ENCODE measurements at regions not wholly inside any gene's neighbourhood (a gene's known extent, or its start where the extent isn't known, plus 50 kb on each side); places are given as distances from the start of the nearest gene placed in this dataset.

DNA sequence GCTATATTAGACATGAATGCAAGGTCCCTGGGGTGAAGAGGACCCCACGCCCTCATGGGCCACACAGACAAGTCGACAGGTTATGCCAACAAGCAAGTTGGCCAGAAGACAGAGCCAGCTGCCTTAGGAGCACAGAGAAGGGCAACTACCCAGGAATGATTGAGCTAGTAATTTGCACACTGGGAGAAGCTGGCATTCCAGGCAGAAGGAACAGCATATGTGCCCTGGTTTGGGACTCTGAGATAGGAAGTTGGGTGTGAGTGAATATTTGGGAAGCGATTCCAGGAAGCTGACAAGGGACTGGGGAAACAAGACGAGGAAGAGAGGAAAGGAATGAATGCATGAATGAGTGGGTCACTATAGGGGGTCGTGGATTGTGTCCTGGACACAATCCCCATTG is 203.7 kb upstream of the CDH5 start:
- DNase-seq (no peak), ATAC-seq (no peak)
- intact Hi-C loops (cut with DNase I), result no loop called here

DNA sequence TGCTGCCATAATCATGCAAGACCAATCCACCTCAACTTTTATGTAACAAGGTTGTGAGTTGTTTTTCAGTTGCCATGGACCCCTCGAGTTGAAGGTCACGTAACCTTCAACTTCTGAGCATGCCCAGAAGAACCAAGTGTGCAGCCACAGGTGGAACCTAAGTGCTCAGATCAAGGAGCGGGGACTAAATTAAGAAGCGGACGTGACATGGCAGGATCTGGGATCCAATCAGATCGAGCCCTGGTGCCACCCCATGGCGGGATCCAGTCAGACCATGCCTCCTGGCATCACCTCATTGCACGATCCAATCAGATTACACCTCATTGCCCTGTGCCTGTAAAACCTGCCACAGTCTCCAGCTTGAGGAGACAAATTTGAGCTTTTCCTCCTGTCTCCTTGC is 204.5 kb upstream of the CDH5 start:
- ATAC-seq (no peak), DNase-seq (no peak)

DNA sequence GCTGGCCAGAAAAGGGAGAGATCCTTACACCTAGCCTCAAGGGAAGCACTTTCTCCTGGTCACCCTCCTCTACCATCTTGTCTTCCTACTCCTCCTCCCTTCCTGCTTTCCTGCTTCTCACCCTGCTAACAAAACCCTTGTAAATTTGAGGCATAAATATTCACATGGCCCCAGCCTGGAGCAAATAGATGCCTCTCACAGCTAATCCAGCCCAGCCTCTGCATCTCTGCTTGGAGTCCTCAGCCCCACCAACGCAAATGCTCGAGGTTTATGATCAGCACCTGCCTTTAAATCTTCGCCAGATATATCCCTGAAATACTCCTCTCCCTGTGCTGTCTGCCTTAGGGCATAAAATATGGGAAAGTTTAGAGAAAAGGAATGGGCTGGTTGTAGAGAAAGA is 205.2 kb upstream of the CDH5 start:
- ATAC-seq, result no peak
- DNase-seq, result no peak
- intact Hi-C loops (cut with DNase I), result no loop called here

More for the DNA sequence above, 204.5 kb upstream of the CDH5 start:
- intact Hi-C loops (cut with DNase I), result no loop called here

- intact Hi-C loops (cut with DNase I), result no loop called here
- ATAC-seq, result no peak
- no peak for DNase-seq
Observed at GRCh38 chr16:66159987-66160386, 206.5 kb upstream of the CDH5 start.

DNA sequence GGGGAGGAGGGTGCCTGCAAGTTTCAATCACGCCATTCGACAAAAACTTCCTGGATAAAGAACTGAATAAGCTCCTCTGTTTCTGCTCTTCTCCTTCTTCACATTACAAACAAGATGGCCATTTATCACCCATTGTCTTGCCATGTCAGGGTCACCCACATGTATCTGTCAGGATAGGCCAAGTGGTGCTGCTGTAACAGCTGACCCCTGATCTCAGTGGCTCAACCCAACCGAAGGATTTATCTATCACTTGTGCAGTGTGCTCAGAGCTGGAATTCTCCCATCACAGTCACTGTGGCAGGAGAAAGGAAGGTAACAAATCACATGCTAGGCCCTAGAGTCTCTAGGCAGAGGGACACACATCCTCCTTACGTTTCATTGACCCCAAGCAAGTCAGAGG is 210.0 kb upstream of the CDH5 start:
- intact Hi-C loops (cut with DNase I), result no loop called here
- DNase-seq (no peak), ATAC-seq (no peak)

DNA sequence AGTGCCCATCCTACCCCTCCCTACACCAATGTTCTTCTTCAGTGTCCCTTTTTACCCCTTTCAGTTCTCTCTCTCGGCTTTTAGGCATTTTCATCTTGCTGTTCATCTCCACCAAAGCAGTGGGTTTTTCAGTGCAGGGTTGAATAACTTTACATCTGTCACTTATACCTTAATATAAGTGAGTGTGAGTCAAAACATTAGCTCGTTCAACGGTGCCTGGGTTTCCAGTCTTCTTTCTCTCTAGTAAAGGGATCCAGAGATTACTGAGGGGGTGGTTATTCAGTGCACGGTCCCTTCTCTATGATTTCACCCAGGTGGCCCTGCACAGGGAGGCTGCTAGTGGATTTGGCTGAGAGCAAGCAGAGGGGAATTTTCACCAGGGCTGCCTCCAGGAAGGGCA is 210.6 kb upstream of the CDH5 start:
- intact Hi-C loops (cut with DNase I), result no loop called here
- DNase-seq, result no peak
- ATAC-seq, result no peak

DNA sequence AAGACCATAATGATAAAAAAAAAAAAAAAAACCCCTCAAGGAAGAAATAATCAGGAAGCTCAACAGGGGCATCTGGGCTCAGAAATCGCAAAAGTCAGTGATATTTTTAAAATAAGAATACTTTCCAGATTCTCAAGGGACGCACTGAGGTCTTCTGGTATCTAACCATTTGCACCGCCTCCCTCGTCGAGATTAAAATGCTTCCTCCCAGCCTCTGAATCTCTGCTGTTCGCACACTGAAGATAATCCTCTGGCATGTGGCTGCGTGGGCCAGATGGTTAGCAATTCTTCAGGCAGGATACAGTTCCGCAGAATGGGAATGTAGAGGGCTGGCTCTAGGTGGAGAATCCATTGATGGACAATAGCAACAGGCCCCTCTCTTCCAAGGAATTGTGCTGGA is 211.7 kb upstream of the CDH5 start:
- ATAC-seq (no peak), DNase-seq (no peak)
- intact Hi-C loops (cut with DNase I), result no loop called here

DNA sequence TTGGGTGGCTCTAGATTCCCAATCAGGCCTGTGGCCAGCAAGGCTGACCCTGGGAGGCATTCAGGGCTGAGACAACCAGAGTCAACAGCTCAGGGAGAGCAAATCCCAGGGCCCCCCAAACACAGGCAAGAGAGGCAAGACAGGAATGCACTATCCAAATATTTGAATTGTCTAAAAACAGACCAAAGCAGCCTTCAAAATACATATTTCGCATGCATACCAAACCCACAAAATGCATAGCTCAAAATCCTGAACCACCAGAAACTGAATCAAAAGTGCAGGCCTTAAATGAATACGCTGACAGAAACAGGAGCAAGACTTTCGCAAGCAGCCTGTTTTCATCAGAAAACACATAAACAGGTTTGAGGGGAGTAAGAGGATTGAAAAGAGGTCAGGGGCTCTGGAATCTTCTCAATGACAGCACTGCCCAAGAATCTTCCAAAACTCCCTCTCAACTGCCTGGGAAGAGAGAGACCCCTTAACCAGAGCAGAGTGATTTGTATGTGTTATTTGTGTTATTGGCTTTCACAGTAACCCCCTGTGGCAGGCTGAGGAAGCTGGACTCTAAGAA is 213.6 kb upstream of the CDH5 start:
- DNase-seq, result no peak
- peak in 1 of 2 donors; percentile 20 for ATAC-seq
- intact Hi-C loops (cut with DNase I), result no loop called here

DNA sequence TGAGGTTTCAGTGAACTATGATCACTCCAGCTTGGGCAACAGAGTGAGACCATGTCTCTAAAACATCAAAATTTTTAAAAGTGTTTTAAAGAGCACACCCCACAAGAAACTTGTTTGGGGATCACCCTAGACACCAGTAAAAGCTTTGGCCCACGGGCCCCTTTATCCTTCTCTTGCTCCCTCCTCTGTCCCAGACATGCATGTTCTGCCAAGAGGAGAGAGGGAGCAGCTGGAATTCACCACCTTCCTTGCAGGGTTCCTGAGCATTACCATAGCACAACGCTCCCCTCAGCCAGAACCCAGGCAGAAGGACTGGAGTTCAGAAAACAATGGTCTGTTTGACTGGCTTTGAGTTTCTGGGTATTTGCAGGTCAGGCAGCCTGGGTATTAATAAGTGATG is 214.3 kb upstream of the CDH5 start:
- intact Hi-C loops (cut with DNase I), result no loop called here
- no peak for DNase-seq
- no peak for ATAC-seq

DNA sequence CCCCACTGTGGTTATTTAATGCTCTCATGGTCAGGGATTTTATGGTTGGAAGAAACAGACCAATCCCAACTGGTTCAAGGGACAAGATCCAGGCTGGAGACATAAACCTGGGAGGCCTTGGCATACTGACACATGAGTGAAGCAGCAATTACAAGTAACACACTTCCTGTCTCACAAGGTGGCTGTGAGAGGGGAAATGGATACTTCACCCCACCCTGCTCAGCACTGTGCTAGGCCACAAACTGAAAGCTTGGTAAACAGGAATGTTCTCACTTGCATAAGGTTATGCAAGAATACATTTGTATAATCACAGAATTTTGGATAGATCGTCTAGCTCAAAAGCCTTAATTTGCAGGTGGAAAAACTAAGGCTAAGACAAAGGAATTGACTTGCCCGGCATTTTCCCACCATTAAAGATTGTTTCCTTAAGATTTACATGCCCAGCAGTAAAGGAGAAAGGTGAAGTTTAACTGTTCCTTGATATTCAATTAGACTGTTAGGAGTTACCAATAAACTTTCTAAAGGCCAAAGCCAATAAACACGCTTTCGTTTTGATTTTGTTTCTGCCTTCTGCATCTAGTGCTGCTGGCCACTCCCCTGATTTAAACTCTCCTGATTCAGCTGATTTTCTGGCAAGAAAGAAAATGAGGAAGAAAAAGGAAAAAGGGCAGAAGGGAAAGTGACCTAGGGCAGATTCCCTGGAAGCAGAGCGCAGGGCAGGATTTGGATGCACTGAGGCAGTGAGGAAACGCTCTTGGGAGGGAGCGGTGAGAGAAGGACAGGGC is 215.6 kb upstream of the CDH5 start:
- intact Hi-C loops (cut with DNase I), result no loop called here
- DNase-seq (no peak), ATAC-seq (peak in 1 of 2 donors; percentile 32)

DNA sequence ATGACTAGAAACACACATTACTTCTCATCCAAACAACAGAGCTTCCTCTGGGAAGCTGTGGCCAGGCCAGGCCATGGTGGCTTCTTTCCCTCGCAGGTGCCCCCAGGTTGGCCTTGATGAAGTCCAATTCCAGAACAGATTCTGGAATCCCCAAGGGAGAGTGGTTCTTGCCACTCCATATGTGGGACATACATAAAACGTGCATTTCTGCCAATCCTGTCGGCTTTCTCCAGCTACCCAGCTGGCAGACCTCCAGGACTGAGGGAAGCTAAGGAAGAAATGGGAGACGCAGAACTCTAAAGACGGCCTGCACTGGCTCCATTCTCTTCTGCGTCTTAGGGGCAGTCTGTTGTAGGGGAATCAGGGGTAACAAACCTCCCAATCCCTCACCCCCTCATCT is 219.2 kb upstream of the CDH5 start:
- intact Hi-C loops (cut with DNase I), result no loop called here
- ATAC-seq, result no peak
- DNase-seq, result no peak

DNA sequence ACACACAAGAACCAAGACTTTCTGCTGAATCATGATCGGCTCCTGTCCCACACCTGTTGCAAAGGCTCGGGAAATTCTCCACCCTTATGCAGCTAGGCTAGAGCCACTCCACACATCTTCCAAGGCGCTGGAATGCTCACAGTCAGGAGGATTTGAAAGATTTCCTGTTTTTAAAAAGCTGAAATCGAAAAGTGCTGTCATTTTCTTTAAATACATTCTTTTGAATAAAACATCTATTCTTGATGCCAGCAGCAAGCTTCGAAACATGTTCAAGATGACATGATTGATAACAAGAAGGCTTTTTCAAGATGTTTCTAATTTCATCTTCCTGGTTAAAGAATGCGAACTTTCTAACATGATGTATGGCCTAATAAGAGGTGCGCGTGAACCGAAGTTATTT is 219.7 kb upstream of the CDH5 start:
- ATAC-seq (no peak), DNase-seq (no peak)
- intact Hi-C loops (cut with DNase I), result no loop called here

DNA sequence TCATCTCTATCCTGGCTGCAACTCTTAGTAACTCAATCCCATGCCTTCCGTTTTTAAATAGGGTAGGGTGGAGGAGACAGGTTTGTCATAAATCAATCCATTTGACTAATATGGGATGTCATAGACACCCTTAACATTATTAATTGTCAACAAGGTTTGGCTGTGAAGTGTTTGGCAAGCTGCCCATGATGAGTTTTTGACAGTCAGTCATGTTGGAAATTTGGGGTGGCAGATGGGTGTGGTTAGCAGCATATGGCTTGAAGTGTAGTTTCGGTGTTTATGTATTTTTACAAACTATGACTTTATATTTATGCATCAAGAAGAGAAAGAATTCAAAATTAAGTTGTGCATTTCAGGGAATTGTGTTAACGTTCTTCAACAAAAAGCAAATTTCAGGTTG is 221.8 kb upstream of the CDH5 start:
- intact Hi-C loops (cut with DNase I), result no loop called here
- ATAC-seq (no peak), DNase-seq (no peak)

DNA sequence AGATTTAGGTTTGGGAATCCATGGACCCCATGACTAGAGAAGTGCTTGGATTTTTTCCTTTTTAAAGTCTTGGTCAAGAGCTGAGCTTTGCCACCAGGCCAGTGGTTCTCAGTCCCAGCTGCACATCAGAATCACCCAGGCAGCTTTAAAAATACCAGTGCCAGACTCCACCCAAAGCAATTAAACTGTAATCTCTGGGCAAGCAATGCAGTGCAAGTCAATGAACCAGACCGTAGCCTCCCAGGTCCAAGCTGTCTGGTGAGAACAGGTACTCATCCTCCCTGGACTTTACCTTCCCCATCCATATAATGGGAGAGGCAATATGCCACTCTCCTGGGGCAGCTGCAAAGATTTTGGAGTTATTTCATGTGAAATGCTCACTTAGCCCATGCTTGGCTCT is 223.1 kb upstream of the CDH5 start:
- intact Hi-C loops (cut with DNase I), result no loop called here
- peak; percentile 44 to 50 for ATAC-seq
- DNase-seq, result no peak

- no peak for DNase-seq
- intact Hi-C loops (cut with DNase I), result no loop called here
- peak; percentile 44 to 51 for ATAC-seq
Observed at GRCh38 chr16:66141885-66142284, 224.6 kb upstream of the CDH5 start.

DNA sequence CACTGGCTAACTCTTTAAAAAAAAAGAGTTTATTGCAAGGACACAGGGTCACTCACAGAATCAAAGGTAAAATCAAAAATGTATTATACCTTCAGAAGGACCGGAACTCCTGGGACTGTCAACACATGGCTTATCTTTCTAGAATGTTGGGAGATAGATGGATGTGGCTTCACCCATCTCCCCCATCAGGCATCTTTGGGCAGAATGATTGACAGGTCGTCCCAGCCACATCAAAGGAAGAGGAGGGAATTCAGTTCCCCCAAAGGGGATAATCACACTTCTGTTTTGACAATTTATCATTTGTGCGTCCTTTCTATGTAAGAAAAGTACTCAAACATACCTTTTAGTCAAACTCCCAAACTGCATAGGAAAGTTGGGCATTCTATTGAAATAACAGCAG is 228.6 kb upstream of the CDH5 start:
- ATAC-seq (no peak), DNase-seq (no peak)
- intact Hi-C loops (cut with DNase I), result no loop called here

DNA sequence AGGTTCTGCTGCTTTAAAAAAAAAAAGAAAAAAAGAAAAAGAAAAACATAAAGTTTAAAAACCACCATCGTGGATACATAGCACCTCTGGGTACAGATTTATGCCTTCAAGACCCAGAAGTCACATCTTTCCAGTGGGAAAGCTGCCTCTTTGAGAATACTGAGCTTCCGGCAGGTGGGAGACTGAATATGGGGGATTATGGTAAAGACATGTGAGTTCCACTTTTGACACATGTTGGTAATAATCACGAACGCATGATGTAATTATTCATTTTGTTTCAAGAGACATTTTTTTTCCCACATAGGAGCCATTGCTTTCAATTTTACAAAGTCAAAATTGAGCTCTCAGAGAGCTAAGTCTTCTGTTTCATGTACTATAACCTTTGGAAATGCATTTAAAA is 229.7 kb upstream of the CDH5 start:
- ATAC-seq, result no peak
- intact Hi-C loops (cut with DNase I), result no loop called here

GRCh38 chr16:66135838-66136237 is 230.7 kb upstream of the CDH5 start:
- ATAC-seq, result peak in 1 of 2 donors; percentile 8
- intact Hi-C loops (cut with DNase I), result no loop called here
- no peak for DNase-seq

More for the DNA sequence above, 229.7 kb upstream of the CDH5 start:
- no peak for DNase-seq

GRCh38 chr16:66135421-66135831 is 231.1 kb upstream of the CDH5 start:
- intact Hi-C loops (cut with DNase I), result no loop called here
- ATAC-seq (peak; percentile 93), DNase-seq (peak; percentile 68)

- no peak for DNase-seq
- intact Hi-C loops (cut with DNase I), result no loop called here
Observed at GRCh38 chr16:66134875-66135274, 231.6 kb upstream of the CDH5 start.

GRCh38 chr16:66133643-66134338 is 232.7 kb upstream of the CDH5 start:
- DNase-seq (no peak), ATAC-seq (no peak)
- intact Hi-C loops (cut with DNase I), result no loop called here

More at GRCh38 chr16:66134875-66135274, 231.6 kb upstream of the CDH5 start:
- peak; percentile 5 to 16 for ATAC-seq
